GM12874 (cell line): ENCODE measurements at regions not wholly inside any gene's neighbourhood (a gene's known extent, or its start where the extent isn't known, plus 50 kb on each side); places are given as distances from the start of the nearest gene placed in this dataset.

ENCODE experiments used
- TF ChIP-seq, protein P1 (sequence below): IDR thresholded peaks from 2 replicates; pipeline ENCODE4 v1.5.1; 2011; ENCODE audit warnings: low read depth, mild to moderate bottlenecking, control low read depth, low read length, moderate library complexity; ENCODE audit not compliant: insufficient read depth

DNA sequence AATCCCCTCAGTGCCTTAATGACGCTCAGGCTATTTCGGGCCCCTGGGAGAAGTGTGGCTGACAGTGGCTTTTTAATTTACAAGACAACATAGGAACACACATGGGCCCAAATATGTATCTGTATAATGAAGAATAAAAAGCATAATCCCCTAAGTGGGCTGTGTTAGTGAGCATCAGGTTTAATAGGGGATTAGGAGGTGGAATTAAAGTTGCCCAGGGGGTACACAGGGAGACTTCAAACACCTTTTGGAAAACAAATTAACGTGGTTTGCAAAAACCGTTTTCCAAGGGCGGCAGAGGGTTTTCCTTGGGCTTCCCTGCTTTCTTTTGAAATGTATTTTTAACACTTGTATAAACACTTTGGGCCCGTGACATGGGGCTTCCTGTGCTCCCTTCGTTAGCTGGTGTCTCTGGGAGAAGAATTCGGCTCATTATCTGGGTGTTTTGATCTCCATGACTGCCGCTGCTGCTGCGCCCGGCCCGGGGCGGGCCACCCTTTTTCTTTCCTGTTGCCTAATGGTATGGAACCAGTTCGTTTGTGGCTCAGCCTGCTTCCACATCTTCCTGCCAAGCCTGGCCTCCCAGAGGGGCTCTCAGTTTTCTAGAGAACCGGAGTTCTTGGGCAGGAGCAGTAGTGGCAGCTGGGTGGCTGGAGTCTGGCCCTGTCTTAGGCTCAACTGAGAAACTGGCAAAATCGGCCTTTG lies 173.0 kb downstream of the MACROH2A1 start:
- TF ChIP-seq, protein P1, sequence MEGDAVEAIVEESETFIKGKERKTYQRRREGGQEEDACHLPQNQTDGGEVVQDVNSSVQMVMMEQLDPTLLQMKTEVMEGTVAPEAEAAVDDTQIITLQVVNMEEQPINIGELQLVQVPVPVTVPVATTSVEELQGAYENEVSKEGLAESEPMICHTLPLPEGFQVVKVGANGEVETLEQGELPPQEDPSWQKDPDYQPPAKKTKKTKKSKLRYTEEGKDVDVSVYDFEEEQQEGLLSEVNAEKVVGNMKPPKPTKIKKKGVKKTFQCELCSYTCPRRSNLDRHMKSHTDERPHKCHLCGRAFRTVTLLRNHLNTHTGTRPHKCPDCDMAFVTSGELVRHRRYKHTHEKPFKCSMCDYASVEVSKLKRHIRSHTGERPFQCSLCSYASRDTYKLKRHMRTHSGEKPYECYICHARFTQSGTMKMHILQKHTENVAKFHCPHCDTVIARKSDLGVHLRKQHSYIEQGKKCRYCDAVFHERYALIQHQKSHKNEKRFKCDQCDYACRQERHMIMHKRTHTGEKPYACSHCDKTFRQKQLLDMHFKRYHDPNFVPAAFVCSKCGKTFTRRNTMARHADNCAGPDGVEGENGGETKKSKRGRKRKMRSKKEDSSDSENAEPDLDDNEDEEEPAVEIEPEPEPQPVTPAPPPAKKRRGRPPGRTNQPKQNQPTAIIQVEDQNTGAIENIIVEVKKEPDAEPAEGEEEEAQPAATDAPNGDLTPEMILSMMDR = no peak

DNA sequence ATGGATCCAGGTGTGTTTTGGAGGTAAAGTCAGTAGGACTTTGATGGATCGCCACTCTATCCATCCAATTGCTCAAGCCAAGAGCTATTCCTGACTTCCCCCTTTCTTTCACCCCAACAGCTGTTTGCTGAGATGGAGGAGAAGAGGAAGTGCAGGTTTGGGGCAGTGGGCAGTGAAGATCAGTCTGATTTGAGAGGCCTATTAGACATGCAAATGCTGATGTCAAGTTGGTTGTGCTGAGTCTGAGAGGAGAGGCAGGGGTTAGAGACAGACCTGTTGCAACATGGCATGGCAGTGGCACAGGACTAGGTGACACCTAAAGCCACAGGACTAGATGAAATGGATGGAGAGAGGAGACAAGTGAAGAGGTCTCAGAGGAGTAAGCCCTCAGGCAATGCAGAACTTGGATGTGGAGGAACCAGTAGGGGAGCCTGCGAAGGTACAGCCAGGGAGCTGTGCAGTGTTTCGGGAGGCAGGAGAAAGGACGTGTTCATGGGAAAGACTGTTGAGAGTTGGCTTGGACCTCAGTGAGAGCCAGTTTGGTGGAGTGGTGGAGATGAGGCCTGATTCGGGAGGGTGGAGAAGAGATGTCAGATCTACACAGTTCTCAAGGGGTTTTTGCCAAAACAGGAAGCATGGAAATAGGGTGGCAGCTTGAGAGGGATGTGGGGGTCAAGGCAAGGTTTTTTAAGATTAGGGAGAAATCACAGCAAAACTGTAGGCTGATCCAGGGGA lies 175.0 kb downstream of the MACROH2A1 start:
- TF ChIP-seq, protein P1 = no peak

DNA sequence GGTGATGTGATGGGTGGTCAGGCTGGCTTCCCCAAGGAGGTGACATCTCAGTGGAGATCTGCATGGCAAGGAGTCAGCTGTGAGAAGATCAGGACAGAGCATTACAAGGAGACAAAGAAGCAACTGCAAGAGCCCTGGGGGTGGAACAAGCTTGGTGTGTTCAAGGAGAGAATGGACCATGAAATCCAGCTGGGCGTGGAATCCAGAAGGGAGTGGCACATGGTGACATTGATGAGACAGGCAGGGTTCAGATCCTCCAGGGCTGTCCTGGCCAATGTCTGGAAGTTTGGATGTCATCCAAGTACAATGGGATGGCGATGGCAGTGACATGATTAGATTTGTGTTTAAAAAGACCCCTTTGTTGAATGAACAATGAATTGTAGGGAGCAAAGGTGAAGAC lies 175.6 kb downstream of the MACROH2A1 start:
- TF ChIP-seq, protein P1 = no peak

DNA sequence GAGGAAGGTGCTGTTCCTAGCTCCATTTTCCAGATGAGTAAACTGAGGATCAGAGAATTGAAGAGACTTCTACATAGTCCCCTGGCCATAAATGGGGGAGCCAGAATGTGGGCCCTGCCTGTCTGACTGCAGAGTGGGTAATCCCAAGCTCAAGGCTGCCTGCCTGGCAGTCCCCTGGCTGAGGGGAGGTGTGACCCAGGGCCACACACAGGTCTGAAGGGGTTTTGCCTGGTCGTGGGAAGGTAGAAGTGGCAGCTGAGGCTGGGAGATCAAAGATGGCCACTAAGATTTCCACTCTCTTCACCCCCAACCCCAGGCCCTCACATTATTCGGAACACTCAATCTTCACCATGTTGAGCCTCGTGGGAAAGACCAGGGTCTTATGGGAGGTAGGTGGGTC lies 176.3 kb downstream of the MACROH2A1 start:
- TF ChIP-seq, protein P1 = no peak

DNA sequence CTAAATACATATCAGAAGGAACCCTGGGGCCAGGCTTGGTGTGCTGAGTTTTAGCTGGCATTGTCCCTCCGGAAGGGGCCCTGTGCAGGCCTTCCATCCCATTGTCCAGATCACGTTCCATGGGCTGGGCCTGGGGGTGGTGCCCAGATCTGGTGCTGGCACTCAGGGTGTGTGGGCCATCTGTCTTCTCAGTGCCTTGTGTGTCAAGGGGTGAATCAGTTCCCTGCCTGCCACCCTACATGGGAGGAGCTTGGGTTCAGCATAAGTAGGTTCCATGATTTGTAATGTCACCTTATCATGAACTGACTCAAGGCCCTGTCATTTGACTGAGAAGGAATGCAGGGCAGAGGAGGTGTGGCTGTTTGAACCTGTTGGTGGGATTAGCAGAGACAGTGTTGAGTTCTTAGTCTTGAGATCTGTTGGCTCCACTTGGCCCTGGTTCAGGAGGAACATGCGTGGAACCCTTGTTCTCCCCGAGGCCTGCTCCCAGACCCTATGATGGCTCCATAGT lies 176.8 kb downstream of the MACROH2A1 start:
- TF ChIP-seq, protein P1 = no peak

DNA sequence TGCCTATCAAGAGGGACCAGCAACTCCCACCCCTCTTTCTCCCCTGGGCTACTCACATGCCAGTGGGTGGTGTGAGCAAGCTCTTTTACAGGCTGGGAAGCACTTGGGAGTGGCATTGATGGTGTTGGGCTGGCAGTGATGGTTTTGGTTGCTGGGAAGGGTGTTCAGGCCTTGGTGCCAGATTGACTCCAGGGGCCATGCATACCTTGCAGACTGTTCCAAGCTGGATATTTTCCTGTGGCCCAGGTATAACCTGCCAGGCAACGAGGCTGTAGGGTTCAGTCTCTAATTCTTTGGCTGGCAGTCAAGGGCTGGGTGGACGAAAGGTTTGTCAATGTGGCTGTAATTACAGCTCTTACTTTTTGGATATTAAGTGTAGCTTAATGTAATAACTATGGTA lies 177.3 kb downstream of the MACROH2A1 start:
- TF ChIP-seq, protein P1 = no peak

DNA sequence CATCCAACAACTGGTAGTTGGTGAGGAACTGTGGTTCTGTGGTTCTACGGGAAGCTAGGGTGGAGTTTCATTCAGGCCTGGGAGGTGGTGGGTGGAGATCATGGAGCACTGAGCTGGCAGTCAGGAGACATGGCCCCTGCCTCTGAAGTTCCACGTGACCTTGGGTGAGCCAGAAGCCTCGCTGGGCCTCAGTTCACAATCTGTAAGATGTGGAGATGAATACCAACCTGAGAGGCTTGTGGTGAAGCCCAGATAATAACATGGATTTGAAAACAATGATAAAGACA lies 177.9 kb downstream of the MACROH2A1 start:
- TF ChIP-seq, protein P1 = no peak
